WTC11 (cell line): ENCODE measurements at regions not wholly inside any gene's neighbourhood (a gene's known extent, or its start where the extent isn't known, plus 50 kb on each side); places are given as distances from the start of the nearest gene placed in this dataset.

ENCODE experiments used
- AFF4 ChIP-seq: sonication (generic); formaldehyde crosslinking; IDR thresholded peaks from 2 replicates; pipeline ENCODE4 v1.8.1; 2023; ENCODE audit warnings: mild to moderate bottlenecking, missing genetic modification reagents, borderline replicate concordance
- CREB1 ChIP-seq: sonication (generic); formaldehyde crosslinking; IDR thresholded peaks from 2 replicates; pipeline ENCODE4 v1.8.0; 2023; ENCODE audit warnings: mild to moderate bottlenecking, missing genetic modification reagents
- ERG ChIP-seq: fragments of 250-450 bp; sonication (Bioruptor Pico); IDR thresholded peaks from 2 replicates; pipeline ENCODE4 v1.8.0; 2021; ENCODE audit warnings: mild to moderate bottlenecking
- FOXJ3 ChIP-seq: sonication (generic); formaldehyde crosslinking; IDR thresholded peaks from 2 replicates; pipeline ENCODE4 v1.9.0; 2021; ENCODE audit warnings: missing genetic modification reagents, mild to moderate bottlenecking, borderline replicate concordance
- IRF2 ChIP-seq: sonication (generic); formaldehyde crosslinking; IDR thresholded peaks from 2 replicates; pipeline ENCODE4 v1.8.0; 2022; ENCODE audit warnings: low read depth, missing genetic modification reagents, borderline replicate concordance
- JAZF1 ChIP-seq: fragments of 250-450 bp; sonication (Bioruptor Pico); IDR thresholded peaks from 2 replicates; pipeline ENCODE4 v1.9.0; 2021; ENCODE audit warnings: moderate library complexity, mild to moderate bottlenecking, inconsistent platforms
- SP1 ChIP-seq: sonication (generic); formaldehyde crosslinking; conservative IDR thresholded peaks from 2 replicates; pipeline ENCODE4 v1.8.1; 2022; ENCODE audit warnings: missing genetic modification reagents
- ZNF317 ChIP-seq: sonication (generic); formaldehyde crosslinking; IDR thresholded peaks from 2 replicates; pipeline ENCODE4 v1.8.1; 2023; ENCODE audit warnings: low read depth, mild to moderate bottlenecking, moderate library complexity, missing genetic modification reagents, borderline replicate concordance
- ZNF423 ChIP-seq: fragments of 250-450 bp; sonication (Bioruptor Pico); IDR thresholded peaks from 2 replicates; pipeline ENCODE4 v2.1.2; 2022; ENCODE audit warnings: mild to moderate bottlenecking, moderate library complexity
- ZNF425 ChIP-seq: fragments of 250-450 bp; sonication (Bioruptor Pico); conservative IDR thresholded peaks from 2 replicates; pipeline ENCODE4 v1.9.0; 2021; ENCODE audit warnings: mild to moderate bottlenecking
- ZNF512 ChIP-seq: sonication (generic); formaldehyde crosslinking; IDR thresholded peaks from 2 replicates; pipeline ENCODE4 v1.8.1; 2022; ENCODE audit warnings: missing genetic modification reagents, borderline replicate concordance
- ZNF532 ChIP-seq: fragments of 250-450 bp; sonication (Bioruptor Pico); IDR thresholded peaks from 2 replicates; pipeline ENCODE4 v1.9.0; 2021; ENCODE audit warnings: mild to moderate bottlenecking, borderline replicate concordance
- TF ChIP-seq, protein P1 (sequence below): sonication (generic); formaldehyde crosslinking; IDR thresholded peaks from 2 replicates; pipeline ENCODE4 v1.8.0; 2022; ENCODE audit warnings: missing genetic modification reagents

DNA sequence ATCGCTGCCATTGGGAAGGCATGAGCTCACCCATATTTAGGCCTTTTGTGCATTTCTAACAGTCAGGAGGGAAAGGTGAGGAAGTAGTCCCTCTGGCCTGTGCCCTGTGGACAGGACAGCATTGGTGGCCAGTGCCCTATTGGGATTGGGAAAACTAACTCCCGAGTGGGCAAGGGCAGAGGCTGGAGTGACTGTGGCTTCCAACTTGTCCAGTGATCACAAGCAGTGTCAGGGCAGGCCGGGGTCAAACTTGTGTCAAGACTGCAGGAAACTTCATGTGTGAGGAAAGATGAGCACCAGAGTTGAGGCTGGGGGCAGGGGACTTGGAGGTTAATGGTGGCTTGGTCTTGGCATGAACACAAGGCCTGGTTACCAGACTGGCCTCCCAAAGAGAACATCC lies 286.2 kb upstream of the FAM47C start (continued):
- no peak for TF ChIP-seq ZNF425 (CRISPR knock-in tag)
- TF ChIP-seq CREB1 (CRISPR knock-in tag): no peak
- no peak for TF ChIP-seq ZNF532 (CRISPR knock-in tag)
- no peak for TF ChIP-seq FOXJ3 (CRISPR knock-in tag)
- TF ChIP-seq AFF4: no peak
- TF ChIP-seq ZNF317 (CRISPR knock-in tag): no peak
- TF ChIP-seq SP1 (CRISPR knock-in tag): no peak
- TF ChIP-seq JAZF1 (CRISPR knock-in tag): no peak
- TF ChIP-seq IRF2 (CRISPR knock-in tag): no peak
- TF ChIP-seq ZNF512 (CRISPR knock-in tag): no peak
- TF ChIP-seq, protein P1, sequence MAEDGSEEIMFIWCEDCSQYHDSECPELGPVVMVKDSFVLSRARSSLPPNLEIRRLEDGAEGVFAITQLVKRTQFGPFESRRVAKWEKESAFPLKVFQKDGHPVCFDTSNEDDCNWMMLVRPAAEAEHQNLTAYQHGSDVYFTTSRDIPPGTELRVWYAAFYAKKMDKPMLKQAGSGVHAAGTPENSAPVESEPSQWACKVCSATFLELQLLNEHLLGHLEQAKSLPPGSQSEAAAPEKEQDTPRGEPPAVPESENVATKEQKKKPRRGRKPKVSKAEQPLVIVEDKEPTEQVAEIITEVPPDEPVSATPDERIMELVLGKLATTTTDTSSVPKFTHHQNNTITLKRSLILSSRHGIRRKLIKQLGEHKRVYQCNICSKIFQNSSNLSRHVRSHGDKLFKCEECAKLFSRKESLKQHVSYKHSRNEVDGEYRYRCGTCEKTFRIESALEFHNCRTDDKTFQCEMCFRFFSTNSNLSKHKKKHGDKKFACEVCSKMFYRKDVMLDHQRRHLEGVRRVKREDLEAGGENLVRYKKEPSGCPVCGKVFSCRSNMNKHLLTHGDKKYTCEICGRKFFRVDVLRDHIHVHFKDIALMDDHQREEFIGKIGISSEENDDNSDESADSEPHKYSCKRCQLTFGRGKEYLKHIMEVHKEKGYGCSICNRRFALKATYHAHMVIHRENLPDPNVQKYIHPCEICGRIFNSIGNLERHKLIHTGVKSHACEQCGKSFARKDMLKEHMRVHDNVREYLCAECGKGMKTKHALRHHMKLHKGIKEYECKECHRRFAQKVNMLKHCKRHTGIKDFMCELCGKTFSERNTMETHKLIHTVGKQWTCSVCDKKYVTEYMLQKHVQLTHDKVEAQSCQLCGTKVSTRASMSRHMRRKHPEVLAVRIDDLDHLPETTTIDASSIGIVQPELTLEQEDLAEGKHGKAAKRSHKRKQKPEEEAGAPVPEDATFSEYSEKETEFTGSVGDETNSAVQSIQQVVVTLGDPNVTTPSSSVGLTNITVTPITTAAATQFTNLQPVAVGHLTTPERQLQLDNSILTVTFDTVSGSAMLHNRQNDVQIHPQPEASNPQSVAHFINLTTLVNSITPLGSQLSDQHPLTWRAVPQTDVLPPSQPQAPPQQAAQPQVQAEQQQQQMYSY (CRISPR knock-in tag): no peak
- no peak for TF ChIP-seq ERG (CRISPR knock-in tag)
- TF ChIP-seq ZNF423 (CRISPR knock-in tag): no peak
